GM19468 (cell line): ENCODE measurements at regions not wholly inside any gene's neighbourhood (a gene's known extent, or its start where the extent isn't known, plus 50 kb on each side); places are given as distances from the start of the nearest gene placed in this dataset.

ENCODE experiments used
- ATAC-seq: cut with Tn5 transposase; IDR thresholded peaks from one replicate; pipeline ENCODE4 v1.9.1; 2021; ENCODE audit warnings: mild to moderate bottlenecking, moderate library complexity, moderate number of reproducible peaks; ENCODE audit not compliant: unreplicated experiment; ENCODE audit errors: extremely low read depth

DNA sequence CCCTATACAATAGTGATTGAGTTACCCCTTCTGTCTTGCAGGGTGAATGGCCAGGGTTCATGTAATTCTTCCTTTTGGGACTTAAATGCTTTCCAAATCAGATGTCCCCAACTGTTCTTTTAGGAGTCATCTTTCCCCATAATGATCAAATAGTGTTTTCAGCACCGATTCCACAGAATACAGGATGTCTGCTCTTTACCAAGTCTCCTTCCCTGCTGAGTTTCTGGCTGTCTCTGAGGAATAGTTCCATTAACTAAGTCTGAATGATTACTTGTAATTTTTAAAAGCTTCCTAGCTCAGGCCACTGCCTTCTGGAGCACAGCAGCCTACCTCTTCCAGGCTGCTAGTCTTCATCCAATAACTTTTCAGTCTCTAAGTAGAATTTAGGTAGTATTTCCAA, 630.7 kb upstream of the ZNF608 start:
- ATAC-seq = no peak

DNA sequence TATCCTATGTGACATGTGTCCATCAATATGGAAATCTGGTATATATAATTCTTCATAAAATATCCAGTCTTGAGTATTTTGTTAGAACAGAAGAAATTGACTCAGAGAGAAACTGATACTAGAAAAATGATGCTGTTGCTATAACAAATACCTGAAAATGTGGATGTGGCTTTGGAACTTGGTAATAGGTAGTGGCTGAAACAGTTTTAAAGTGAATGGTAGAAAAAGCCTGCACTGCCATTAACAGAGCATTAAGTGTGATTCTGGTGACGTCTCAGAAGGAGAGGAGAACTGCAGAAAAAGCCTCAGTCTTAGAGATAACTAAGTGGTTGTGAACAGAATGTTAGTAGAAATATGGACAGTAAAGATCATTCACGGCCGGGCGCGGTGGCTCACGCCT, 634.9 kb upstream of the ZNF608 start:
- ATAC-seq = no peak

- no peak for ATAC-seq
Measured at GRCh38 chr5:125384071-125384470, 637.6 kb upstream of the ZNF608 start.

GRCh38 chr5:125390326-125390725, 643.9 kb upstream of the ZNF608 start:
- ATAC-seq = no peak

GRCh38 chr5:125393221-125393815, 646.9 kb upstream of the ZNF608 start:
- no peak for ATAC-seq

DNA sequence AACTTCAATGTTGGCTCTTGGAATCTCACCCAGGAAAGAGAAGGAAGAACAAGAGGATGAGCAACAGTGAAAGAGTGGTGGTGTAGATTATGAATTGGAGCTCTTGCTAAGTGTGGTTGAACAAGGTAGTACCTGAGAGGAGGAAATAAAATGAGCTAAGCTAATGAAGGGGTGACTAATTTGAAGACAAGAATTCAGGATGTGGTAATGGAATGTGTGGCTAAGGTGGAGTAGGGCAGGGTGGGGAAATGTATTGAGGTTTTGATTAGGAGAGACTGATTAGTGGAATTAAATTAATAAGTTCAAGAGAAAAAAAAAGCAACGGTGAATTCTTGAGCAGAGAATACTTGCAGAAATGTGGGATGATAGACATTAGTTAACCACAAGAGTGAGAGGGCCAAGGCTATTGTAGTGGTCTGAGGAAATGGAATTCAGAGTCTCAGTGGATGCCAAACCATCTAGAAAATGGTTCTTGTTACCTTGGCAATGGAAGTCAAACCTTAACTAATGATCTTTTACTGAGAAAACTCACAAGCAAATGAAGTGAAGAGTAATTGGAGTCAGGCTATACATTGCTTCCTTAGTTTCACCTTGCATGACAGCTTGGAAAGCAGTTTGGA, 648.3 kb upstream of the ZNF608 start:
- ATAC-seq = no peak

- ATAC-seq = no peak
Measured at GRCh38 chr5:125396462-125396861, 650.0 kb upstream of the ZNF608 start.

- no peak for ATAC-seq
Measured at GRCh38 chr5:125398466-125398865, 652.0 kb upstream of the ZNF608 start.

- no peak for ATAC-seq
Measured at GRCh38 chr5:125399885-125400284, 653.4 kb upstream of the ZNF608 start.

GRCh38 chr5:125401724-125402622, 655.5 kb upstream of the ZNF608 start:
- ATAC-seq = no peak

DNA sequence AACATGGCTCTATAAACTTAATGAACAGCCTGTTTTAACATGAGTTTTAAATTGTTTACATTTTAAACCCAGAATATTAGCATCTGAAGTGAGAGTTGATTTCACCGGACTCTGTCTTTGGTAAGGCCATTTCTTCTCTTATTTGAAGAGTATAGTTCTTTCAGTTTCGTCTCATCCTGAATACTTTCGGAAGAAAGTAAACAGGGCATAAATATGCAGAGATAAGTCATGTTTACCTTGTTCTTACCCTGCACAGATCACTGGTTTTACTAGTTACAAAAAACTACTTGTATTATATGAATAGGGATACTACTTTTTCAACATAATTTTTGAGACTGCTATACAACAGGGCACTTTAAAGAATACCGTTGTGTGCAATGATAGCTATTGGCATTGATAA, 656.3 kb upstream of the ZNF608 start:
- ATAC-seq = no peak

- ATAC-seq = no peak
Measured at GRCh38 chr5:125404056-125404455, 657.6 kb upstream of the ZNF608 start.

- ATAC-seq = peak; percentile 9
Measured at GRCh38 chr5:125408448-125409233, 662.2 kb upstream of the ZNF608 start.

GRCh38 chr5:125409234-125409860, 662.9 kb upstream of the ZNF608 start:
- ATAC-seq = no peak

- no peak for ATAC-seq
Measured at GRCh38 chr5:125409861-125410536, 663.6 kb upstream of the ZNF608 start.

- ATAC-seq = no peak
Measured at GRCh38 chr5:125410537-125411070, 664.2 kb upstream of the ZNF608 start.

GRCh38 chr5:125411071-125411743, 664.8 kb upstream of the ZNF608 start:
- no peak for ATAC-seq

DNA sequence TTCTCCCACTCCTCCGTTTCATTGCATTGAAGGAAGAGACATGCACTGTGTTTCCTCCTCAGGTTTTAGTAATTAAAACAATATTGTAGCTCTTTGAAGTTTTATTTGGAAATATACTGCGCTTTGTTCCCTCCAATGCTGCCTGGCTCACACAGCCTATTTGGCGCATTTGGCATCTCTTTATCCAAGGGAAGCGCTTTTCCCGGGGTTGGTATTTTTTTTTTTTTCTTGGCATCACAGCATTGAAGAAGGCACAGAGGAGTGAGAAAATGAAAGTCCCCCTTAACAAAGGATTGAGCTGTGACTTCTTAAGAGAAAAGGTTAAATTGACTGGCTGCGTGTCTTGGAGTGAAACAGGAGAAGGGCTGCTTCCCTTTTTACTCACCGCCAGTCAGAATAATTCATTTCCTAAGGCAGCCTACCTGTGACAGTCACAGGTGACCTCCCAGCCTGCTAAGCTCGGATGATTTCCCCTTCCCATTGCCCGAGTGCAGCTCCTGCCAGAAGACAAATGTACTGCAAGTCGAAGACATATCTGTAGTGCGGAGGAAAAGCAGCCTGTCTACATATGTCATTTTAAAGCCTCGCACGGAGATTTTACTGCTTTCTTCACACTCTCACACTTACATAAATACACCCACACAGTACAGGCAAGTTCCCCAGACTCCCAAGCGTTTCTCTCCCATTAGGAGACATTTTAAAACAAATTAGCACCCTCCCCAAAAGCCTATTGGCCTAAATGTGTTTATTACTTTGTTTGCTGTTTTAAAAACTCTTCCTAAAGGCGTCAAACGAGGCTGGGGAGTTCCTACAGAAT, 665.5 kb upstream of the ZNF608 start:
- ATAC-seq = peak; percentile 64
